HG03354 (cell line): ENCODE measurements at regions not wholly inside any gene's neighbourhood (a gene's known extent, or its start where the extent isn't known, plus 50 kb on each side); places are given as distances from the start of the nearest gene placed in this dataset.

Experiments
- ATAC-seq: cut with Tn5 transposase; IDR thresholded peaks from one replicate; pipeline ENCODE4 v1.9.1; 2021; ENCODE audit warnings: mild to moderate bottlenecking; ENCODE audit not compliant: unreplicated experiment, poor library complexity, severe bottlenecking

GRCh38 chr5:112686675-112687074, 51.0 kb upstream of the APC start:
- ATAC-seq: no peak

- ATAC-seq: no peak
Measured at GRCh38 chr5:112687306-112687705, 50.4 kb upstream of the APC start.
